Activated T-helper 17 cell treated with anti-CD3 and anti-CD28 coated beads, Interleukin-2, amount 50 U/mL, for 72 hours (primary cell): ENCODE measurements at regions not wholly inside any gene's neighbourhood (a gene's known extent, or its start where the extent isn't known, plus 50 kb on each side); places are given as distances from the start of the nearest gene placed in this dataset.

ENCODE experiments used
- ATAC-seq: fragments of 150-1000 bp; cut with Tn5 transposase; replicated peaks from 2 replicates; pipeline ENCODE4 v1.10.0; 2021; ENCODE audit warnings: mild to moderate bottlenecking, moderate library complexity
- H3K27ac Mint-ChIP-seq: one replicate; pipeline ENCODE4 v1.8.0; 2022; ENCODE audit warnings: mixed read lengths
- H3K27me3 Mint-ChIP-seq: one replicate; pipeline ENCODE4 v1.8.0; 2022; ENCODE audit warnings: mixed read lengths
- H3K36me3 Mint-ChIP-seq: one replicate; pipeline ENCODE4 v1.8.0; 2022; ENCODE audit warnings: low read depth, mild to moderate bottlenecking, mixed read lengths
- H3K4me1 Mint-ChIP-seq: one replicate; pipeline ENCODE4 v1.8.0; 2022; ENCODE audit warnings: mixed read lengths
- H3K4me3 Mint-ChIP-seq: one replicate; pipeline ENCODE4 v1.8.0; 2022; ENCODE audit warnings: mild to moderate bottlenecking, mixed read lengths
- H3K9me3 Mint-ChIP-seq: one replicate; pipeline ENCODE4 v1.8.0; 2022; ENCODE audit warnings: mixed read lengths

GRCh38 chr2:96438589-96438988 is 66.6 kb downstream of the NEURL3 start:
- Mint-ChIP-seq H3K36me3 (no peaks in the 10 kb centered on the region), H3K27me3 (peaks cover 9% of the 10 kb centered on the region), H3K4me3 (no peak overlapping the region), H3K9me3 (peaks cover 7% of the 10 kb centered on the region), H3K4me1 (no peaks in the 10 kb centered on the region), H3K27ac (no peak overlapping the region)
- no peak for ATAC-seq

- Mint-ChIP-seq H3K4me3 (no peak overlapping the region), H3K4me1 (no peaks in the 10 kb centered on the region), H3K27me3 (peaks cover 9% of the 10 kb centered on the region), H3K9me3 (peaks cover 7% of the 10 kb centered on the region), H3K27ac (no peak overlapping the region), H3K36me3 (no peaks in the 10 kb centered on the region)
- ATAC-seq: no peak
Measured at GRCh38 chr2:96437512-96437911, 67.6 kb downstream of the NEURL3 start.

GRCh38 chr2:96436961-96437360 is 68.2 kb downstream of the NEURL3 start:
- Mint-ChIP-seq H3K36me3 (no peaks in the 10 kb centered on the region), H3K9me3 (peaks cover 7% of the 10 kb centered on the region), H3K27ac (no peak overlapping the region), H3K4me3 (no peak overlapping the region), H3K27me3 (peaks cover 9% of the 10 kb centered on the region), H3K4me1 (no peaks in the 10 kb centered on the region)
- no peak for ATAC-seq

GRCh38 chr2:96436416-96436815 is 68.7 kb downstream of the NEURL3 start:
- peaks cover 7% of the 10 kb centered on the region for H3K9me3 Mint-ChIP-seq
- H3K4me1 Mint-ChIP-seq: no peaks in the 10 kb centered on the region
- H3K4me3 Mint-ChIP-seq: no peak overlapping the region
- peaks cover 9% of the 10 kb centered on the region for H3K27me3 Mint-ChIP-seq
- no peak for ATAC-seq
- H3K36me3 Mint-ChIP-seq: no peaks in the 10 kb centered on the region
- no peak overlapping the region for H3K27ac Mint-ChIP-seq

- H3K27me3 Mint-ChIP-seq: peaks cover 11% of the 10 kb centered on the region
Measured at GRCh38 chr2:96431319-96431718, 73.8 kb downstream of the NEURL3 start.

GRCh38 chr2:96430394-96430988 is 74.7 kb downstream of the NEURL3 start:
- Mint-ChIP-seq H3K27me3 (peaks cover 11% of the 10 kb centered on the region), H3K36me3 (no peaks in the 10 kb centered on the region), H3K4me1 (peaks cover 9% of the 10 kb centered on the region), H3K9me3 (peaks cover 7% of the 10 kb centered on the region), H3K4me3 (no peak overlapping the region), H3K27ac (no peak overlapping the region)
- ATAC-seq: no peak

More at GRCh38 chr2:96431319-96431718, 73.8 kb downstream of the NEURL3 start:
- Mint-ChIP-seq H3K4me1 (peaks cover 9% of the 10 kb centered on the region), H3K9me3 (peaks cover 7% of the 10 kb centered on the region), H3K4me3 (no peak overlapping the region), H3K36me3 (no peaks in the 10 kb centered on the region), H3K27ac (no peak overlapping the region)
- no peak for ATAC-seq

GRCh38 chr2:96427917-96428316 is 77.2 kb downstream of the NEURL3 start:
- peak; percentile 100 for ATAC-seq
- H3K9me3 Mint-ChIP-seq: no peaks in the 10 kb centered on the region
- H3K4me3 Mint-ChIP-seq: peak overlapping the region; percentile 32

GRCh38 chr2:96427169-96427568 is 78.0 kb downstream of the NEURL3 start:
- Mint-ChIP-seq H3K36me3 (no peaks in the 10 kb centered on the region), H3K27ac (no peak overlapping the region), H3K4me3 (no peak overlapping the region), H3K4me1 (peaks cover 9% of the 10 kb centered on the region), H3K27me3 (peaks cover 6% of the 10 kb centered on the region), H3K9me3 (no peaks in the 10 kb centered on the region)
- no peak for ATAC-seq

More at GRCh38 chr2:96427917-96428316, 77.2 kb downstream of the NEURL3 start:
- Mint-ChIP-seq H3K27me3 (peaks cover 6% of the 10 kb centered on the region), H3K36me3 (no peaks in the 10 kb centered on the region), H3K4me1 (peaks cover 9% of the 10 kb centered on the region), H3K27ac (no peak overlapping the region)

GRCh38 chr2:96423828-96424227 is 81.3 kb downstream of the NEURL3 start:
- Mint-ChIP-seq H3K9me3 (no peaks in the 10 kb centered on the region), H3K27me3 (peaks cover 6% of the 10 kb centered on the region), H3K4me1 (peaks cover 9% of the 10 kb centered on the region), H3K27ac (no peak overlapping the region), H3K4me3 (no peak overlapping the region), H3K36me3 (no peaks in the 10 kb centered on the region)
- no peak for ATAC-seq
